HG03108 (cell line): ENCODE measurements at regions not wholly inside any gene's neighbourhood (a gene's known extent, or its start where the extent isn't known, plus 50 kb on each side); places are given as distances from the start of the nearest gene placed in this dataset.
"Not testable (repeated sequence)": the region's sequence is repeated elsewhere in the genome, so short reads cannot be mapped to it uniquely, and the experiment has no call there.

Experiments used
- ATAC-seq: cut with Tn5 transposase; IDR thresholded peaks from one replicate; pipeline ENCODE4 v1.9.1; 2021; ENCODE audit warnings: moderate library complexity; ENCODE audit not compliant: unreplicated experiment

DNA sequence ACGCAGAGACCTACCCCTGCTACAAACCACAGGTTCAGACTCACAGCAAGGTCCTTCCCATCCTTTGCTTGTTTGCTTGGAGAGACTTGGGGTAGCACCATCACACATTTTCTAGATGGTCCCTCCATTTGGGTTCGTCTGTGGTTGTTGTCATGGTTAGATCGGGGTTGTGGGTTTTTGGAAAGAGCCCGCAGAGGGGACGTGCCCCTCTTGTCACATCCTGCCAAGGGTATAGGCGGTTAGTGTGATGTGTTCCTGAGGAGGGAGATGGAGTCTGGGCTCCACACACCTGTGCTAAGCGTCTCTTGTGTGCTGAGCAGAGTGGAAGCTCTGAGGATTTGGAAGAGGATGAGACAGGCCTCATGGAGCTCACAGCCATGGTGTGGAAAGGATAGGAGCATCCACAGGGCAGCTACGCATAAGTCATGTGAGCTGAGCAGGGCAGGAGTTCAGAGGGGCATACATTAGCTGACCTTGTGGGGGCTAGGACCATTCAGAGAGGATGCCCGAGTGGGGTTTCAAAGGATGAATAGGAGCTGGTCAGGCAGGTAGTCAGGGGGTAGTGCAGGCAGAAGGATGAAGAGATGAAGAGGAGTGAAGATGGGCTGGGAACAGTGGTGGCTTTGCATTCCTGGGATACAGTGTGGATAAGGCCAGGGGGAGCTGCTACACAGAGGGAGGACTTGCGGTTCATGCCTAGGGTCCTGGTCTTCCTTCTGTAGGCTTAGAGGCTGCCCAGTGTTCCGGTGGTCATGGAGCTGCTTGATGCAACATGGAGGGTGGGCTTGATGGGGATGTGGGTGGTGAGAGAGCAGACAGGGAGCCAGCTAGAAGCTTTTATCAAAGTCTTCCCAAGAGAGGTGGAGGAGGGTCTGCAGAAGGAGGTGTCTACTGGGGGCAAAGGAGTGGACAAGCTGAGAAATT lies 62.9 kb downstream of the ACKR3 start:
- no peak for ATAC-seq

GRCh38 chr2:236633219-236633570 lies 63.6 kb downstream of the ACKR3 start:
- no peak for ATAC-seq

DNA sequence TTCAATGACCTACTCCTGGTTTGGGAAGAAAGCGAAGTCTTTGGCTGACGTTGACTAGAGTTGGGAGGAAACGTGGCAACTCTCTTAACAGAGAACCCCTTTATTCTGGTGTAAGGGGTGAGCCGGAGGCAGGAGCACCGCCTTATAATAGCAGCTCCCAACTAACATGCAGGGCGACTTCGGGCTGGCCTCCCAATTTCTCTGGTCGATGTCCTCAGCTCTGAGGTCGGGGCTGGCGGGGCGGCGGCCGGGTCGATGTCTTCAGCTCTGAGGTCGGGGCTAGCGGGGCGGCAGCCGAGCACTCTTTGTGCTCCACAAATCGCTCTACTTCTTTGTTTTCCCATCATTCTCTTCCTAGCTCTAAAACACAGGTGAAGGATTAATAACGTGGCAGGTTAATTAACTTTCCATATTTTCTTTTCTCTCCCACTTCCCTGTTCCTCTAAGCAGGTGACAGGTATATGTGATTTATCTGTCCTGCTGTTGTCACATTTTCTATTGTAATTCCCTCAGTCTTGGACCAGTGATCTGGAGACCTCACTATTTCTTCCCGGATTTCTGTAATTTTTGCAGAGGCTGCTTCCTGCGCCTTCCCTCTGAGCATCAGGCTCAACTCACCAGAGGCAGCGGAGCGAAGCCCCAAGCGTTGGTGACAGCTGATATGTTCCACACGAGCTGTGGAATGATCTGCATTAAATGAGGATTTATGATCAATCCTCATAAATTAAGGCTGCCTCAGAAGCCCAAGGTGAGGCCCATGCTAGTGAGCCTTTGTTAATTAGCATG lies 64.3 kb downstream of the ACKR3 start:
- ATAC-seq = no peak

DNA sequence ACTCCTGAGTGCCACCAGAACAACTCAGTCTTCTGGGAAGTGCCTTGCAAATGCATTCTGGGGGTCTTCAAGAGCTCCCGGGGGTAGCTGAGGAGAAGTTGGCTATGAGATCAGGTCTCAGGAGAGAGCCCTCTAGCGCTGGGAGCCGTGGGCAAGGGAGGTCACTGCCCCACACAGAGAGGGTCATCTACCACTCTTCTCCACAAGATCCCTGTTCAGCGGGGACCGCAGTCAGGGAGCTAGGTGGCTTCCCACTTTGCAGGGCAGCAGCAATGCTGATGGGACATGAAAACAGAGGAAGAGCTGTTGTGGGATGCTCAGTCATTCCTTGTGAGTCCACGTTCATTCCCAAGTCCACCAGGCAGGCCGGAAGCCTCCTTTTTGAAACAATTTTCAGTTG lies 66.6 kb downstream of the ACKR3 start:
- no peak for ATAC-seq

DNA sequence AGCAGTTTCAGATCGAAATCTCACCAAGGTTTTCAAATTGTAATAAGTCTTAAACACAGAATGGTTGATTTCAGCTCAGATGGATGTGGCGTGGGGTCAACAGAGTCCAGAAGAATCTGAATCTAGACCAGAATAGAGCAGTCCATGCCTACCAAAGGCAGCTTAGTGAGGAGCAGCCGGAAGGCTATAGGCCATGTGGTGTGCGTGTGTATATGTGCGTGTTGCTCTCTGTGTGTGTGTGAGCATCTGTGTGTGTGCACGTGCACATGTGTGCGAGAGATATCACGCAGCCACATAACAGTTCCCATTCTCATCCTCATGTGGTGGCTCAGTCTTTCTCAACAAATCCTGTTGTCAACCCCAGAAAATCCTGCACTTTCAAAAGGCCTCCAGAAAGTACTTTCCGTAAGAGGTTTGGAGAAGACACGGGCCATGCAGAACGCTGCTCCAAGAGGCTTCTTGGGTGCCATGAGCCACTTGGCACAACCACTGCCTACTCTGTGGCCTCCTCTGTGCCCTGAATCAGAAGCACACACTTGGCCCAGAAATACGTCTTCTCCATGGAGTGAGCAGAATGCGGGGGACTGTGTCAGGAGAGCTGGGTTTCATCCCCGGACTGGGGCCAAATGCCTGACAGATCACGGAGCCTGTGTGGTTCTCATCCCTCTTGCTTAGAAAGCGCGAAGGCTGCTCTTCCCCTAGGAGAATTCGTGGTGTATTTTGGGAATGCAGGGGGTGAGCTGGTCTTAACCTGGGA lies 67.3 kb downstream of the ACKR3 start:
- no peak for ATAC-seq

GRCh38 chr2:236637686-236638569 lies 68.3 kb downstream of the ACKR3 start:
- ATAC-seq = no peak

- no peak for ATAC-seq
Observed at GRCh38 chr2:236638707-236639106, 69.1 kb downstream of the ACKR3 start.

DNA sequence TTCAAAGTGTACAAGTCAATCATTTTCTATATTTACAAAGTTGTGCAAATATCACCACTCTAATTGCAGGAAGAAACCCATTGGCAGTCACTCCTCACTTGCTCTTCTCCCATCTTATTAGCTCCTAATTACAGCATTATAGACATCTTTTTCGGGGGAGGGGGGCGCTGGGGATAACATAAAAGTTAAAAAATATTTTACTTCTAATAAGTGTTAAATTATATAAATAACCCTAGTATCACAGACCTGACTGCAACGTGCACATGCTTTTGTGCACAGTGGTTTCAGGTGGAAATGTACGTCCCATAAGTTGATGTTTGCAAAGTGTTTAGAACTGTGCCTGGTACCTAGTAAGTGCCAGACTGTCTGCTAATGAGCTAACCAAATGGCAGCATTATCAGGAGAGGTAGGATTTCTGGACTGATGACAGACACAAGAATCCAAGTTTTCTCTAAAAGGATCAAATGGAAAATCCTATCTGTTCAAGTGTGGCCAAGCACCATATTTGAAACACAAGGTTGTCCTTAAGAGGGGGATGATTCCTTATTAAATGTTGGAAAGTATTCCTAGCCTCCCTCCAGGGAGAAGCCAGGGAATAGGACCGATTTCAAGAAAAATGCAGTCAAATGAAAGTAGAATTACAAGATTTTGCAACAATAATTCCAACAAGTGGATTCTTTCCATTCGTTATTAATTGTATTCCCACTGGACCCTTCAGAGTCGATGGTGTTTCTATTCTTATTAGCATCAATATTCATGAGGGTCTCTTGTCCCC lies 70.0 kb downstream of the ACKR3 start:
- ATAC-seq = no peak

GRCh38 chr2:236641051-236641726 lies 71.6 kb downstream of the ACKR3 start:
- ATAC-seq = no peak

DNA sequence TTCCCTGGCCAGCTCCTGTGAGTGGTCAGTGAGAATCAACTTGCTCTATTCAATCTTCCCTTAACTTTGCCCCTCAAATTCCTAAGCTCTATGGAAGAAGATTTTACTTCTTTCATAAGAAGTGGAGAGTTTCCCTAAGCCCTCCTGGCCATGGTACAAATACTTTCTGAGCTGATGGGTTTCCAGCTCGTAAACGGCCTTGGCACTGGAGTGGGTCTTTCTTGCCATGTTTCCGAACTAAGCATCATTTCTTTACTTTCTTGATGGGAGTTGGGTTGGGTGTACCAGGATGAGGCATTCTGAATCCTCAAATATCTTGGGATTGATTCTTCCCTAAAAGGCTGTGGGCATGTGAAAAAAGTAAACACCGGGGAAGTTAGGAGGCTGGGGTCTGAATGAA lies 72.5 kb downstream of the ACKR3 start:
- no peak for ATAC-seq

GRCh38 chr2:236642584-236643291 lies 73.1 kb downstream of the ACKR3 start:
- no peak for ATAC-seq

DNA sequence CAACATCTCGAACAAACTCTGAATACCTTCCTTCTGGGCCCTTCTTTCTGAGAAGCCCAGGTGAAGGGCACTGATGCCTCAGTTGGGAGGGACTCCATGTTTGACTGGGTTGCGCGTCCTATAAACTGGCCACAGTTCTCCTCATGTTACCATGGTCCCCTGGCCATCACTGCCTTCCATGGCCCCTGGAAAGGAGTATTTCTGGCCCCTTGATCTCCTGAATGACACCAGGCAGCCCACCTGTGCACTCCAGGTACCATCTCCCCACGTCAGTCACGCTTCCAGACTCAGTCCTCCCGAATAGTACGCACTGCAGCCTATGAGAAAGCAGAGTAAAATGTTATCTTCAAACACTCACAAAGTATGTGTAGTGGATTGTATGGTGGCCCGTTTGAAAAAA lies 73.9 kb downstream of the ACKR3 start:
- no peak for ATAC-seq

GRCh38 chr2:236644067-236644466 lies 74.4 kb downstream of the ACKR3 start:
- ATAC-seq = no peak

DNA sequence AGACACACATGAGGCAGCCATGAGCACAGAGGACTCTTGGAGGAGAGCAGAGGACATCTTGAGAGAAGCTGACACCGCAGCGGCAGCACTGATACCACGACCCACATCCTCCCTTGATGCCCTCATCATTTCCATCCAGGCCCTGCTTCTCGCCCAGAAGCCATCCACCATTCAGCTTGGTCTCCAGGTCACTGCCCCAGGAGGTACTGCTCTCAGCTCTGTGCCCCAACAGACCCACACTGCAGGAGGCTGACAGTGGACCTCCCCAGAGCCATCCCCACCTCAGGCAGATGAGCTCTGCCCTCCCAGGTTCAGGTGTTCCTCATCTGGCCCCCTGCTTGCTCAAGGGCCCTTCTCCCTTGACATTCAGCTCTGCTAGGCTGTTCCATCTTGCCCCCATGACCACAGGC lies 74.9 kb downstream of the ACKR3 start:
- ATAC-seq = no peak

DNA sequence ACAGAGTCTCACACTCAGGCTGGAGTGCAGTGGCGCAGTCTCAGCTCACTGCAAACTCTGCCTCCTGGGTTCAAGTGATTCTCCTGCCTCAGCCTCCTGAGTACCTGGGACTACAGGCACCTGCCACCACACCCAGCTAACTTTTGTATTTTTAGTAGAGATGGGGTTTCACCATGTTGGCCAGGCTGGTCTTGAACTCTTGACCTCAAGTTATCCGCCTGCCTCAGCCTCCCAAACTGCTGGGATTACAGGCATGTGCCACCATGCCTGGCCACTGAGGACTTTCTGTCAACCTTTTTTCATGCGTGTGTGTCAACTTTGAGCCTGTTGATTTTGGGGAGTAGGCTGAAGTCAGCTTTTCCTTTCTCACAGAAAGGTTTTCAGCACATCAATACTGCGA lies 75.5 kb downstream of the ACKR3 start:
- ATAC-seq = not testable (repeated sequence)

GRCh38 chr2:236646441-236646840 lies 76.8 kb downstream of the ACKR3 start:
- no peak for ATAC-seq

GRCh38 chr2:236646871-236647270 lies 77.2 kb downstream of the ACKR3 start:
- no peak for ATAC-seq

DNA sequence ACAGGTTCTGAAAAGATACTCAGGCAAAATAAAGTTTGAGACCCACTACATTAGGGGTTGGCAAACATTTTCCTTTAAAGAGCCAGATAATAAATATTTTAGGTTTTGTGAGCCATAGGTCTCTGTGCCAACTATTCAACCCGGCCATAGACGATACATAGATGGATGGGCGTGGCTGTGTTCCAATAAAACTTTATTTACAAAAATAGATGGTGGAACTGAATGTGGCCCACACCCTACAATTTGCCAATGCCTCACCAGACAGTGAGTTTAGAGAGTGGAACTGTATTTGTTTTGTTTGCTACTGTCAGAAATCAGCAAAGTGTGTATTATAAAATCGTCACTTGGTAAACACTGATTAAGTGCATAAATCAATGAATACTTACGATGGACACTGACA lies 78.0 kb downstream of the ACKR3 start:
- no peak for ATAC-seq

- no peak for ATAC-seq
Observed at GRCh38 chr2:236653863-236654262, 84.2 kb downstream of the ACKR3 start.
